Hindlimb muscle (tissue), 1 donor: ENCODE measurements at regions not wholly inside any gene's neighbourhood (a gene's known extent, or its start where the extent isn't known, plus 50 kb on each side); places are given as distances from the start of the nearest gene placed in this dataset.
A peak's percentile ranks its signal among the peaks of the same experiment; 100 is the strongest.

Source experiments
- DNase-seq: peaks from one replicate; pipeline ENCODE4 v3.0.0-alpha.2; 2013

DNA sequence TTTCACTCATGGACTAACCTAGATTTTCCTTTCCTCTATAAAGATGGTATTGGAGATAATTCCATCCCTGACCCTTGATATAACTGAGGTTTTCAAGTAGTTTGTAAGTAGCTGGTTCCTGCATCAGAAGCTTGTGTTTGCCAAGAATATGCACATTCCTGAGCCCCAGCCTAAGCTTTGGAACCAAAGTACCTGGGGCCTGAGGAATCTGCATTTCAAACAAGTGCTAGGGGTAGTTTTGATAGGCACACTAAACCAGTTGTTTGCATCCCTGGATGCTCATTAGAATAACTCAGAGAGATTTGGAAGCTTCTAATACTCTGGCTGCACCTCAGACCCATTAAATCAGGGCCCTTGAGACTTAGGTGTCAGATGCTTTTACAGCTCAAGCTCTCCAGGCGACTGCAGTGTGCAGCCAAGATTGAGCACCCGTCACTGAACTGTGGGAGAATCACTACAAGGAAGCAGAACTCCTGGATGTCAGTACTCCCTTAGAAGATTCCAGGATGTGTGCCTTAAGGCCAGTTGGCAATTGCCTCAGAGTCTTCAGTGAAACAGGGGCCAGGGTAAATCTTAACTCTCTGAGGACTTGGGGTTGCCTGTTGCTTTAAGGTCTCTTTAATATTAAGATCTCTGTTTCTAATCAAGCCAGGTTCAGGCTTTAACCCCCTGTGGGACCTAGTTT is 565.0 kb downstream of the REEP3 start:
- no peak for DNase-seq

GRCh38 chr10:64089648-64090047 is 568.4 kb downstream of the REEP3 start:
- no peak for DNase-seq

GRCh38 chr10:64090865-64091264 is 569.7 kb downstream of the REEP3 start:
- DNase-seq = no peak

DNA sequence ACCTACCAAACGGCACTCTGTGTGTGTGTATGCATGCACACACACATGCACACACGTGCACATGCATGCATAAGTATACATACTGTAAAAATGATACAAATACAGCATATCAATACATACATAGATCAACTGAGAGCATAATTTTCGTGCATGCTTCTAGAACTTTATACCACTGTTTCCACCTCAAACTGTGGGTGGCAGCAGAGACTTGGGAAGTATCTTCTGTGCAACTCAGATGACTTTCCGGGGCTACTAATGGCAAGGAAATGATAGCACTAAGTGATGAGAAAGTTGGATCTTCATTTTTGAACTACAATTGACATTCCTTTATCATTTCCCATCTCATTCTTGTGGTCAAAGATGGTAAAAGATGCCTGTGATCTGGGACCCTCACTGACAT is 570.7 kb downstream of the REEP3 start:
- no peak for DNase-seq

DNA sequence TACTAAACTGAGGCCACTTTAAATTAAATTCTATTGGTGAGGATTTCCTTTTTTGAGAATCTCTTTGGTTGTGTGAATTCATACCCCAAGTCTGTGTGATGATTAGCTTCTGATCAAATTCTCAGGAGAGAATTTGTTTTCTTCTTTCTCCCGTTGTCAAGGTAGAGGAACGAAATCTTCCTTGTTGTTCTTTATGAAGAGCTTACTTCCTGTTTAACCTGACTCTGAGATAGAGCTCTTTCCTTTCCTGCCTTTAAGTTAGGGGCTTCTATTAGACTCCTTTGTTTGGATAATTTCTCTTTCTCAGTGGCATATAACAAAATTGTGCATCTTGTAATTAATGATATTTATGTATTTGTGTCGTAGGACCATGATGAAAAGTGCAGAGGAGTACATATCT is 572.1 kb downstream of the REEP3 start:
- no peak for DNase-seq

DNA sequence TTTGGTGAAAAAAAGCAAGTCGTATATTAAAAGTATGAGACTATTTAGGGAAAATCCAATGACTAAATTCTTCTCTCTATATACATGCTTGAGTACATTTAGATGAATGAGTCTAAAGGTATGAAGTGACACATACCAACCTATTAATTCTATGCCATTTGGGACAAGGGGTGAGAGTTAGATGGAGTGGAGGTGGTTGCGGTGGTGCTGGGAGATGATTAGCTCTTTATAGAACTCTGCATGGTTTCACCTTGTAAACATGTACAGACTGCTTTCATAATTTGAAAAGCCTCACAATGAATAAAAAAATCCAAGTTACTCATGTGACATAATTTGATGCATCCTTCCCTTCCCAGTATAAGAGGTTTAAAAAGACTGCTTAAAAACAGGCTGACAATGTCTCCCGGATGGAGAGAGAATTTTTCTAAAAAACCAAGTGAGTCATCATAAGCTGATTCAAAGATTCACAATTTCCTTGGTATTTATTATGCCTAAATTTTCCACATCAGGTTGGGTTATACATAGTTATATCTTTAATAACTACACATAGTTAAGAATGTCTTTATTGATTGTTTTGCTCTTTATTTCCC is 572.8 kb downstream of the REEP3 start:
- DNase-seq = no peak

DNA sequence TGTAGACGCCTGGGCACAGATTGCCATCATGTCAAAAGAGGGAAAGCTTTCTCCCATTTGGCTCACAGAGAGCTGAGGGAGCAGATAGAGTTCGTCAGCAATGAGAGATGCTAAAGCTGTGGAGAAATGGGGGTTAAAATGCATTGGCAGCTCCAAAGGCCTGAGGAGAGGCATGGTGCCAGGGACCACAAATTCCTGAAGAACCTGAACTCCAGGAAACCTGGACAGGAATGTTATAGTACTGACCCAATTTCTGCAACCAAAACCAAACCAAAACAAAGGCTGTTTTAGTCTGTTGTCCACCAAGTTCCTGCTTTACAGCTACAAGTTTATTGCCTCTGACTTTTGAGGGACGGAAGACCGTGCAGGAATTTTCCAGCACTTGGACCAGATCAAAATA is 575.7 kb downstream of the REEP3 start:
- DNase-seq = no peak

DNA sequence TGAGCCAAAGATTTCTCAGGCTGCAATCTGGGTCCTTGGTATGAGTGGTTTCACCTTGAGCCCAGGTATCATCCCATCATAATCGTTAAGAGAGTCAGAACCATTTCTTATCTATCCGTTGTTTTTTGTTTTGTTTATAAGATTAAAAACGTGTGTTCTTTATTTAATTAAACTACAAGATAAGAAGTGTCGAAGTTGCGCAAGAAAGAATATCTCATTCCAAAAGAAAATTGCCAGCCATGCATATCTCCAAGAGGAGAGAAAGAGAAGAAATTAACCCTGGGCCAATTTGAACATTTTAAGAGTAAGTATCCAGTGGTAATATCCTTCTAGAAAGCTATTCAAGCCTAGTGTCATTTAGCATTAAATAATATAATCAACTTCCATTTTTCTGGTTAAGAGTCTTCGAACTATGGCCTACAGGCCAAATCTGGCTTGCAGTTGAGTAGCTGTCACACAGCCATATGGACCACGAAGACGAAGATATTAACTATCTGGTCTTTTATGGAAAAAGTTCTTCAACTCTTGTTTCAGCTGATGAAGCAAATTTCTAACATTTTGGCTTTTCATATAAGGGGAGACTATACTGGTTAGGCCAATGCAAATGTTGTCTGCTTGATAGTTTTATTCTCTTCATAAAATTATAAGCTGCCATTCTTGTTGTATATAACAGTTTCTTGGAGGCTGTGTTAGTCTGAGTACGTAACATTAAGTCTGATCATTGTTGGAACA is 576.4 kb downstream of the REEP3 start:
- DNase-seq = no peak

DNA sequence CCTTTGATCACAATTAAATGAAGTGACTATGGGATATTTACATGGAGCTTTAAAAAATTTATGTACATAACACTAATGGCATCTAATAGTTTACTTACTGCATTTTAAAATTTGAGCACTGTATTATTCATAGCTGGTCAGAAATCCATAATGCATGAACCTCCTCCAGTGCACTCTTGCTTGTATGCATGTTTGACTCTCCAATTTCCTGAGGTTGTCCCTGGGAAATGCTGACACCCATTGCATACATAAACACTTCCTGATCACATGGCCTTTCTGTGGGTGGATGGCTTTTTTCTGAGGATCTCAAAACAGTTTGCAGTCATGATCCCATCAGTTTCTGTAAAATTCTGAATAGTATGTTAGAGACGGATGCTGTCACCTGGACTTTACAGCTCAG is 577.8 kb downstream of the REEP3 start:
- DNase-seq = no peak

DNA sequence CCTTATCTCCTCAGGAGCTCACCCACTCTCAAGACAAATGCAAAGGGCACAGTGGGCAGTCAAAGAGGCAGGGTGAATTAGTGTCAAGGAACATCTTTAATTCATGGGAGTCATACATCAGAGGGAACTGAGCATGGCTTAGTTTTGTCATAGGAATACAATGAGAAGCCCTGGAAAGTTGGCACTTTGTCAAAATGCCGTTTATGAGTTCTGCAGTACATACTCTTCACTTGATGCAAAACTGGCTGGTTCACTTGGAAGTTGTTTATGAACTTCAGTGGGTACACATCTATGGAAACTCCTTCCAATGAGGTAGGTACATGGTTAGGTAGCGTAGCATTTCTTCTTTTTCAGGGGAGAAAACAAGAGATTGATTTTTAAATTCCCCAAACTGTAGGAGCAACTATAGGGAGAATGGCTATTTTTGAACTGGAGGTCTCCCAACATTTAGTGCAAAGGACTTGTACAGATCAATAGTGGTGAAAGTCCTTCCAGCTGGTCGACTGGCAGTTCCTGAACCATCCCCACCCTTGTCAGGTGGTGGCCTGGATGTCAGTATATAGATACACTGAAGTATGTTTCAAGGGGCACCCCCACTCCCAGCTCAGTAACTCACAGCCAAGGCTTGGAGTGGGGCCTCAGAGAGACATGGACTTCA is 580.5 kb downstream of the REEP3 start:
- DNase-seq = peak; percentile 15

GRCh38 chr10:64102264-64102633 is 581.0 kb downstream of the REEP3 start:
- DNase-seq = no peak

- DNase-seq = no peak
These were observed 581.7 kb downstream of the REEP3 start for GRCh38 chr10:64102916-64103315.

DNA sequence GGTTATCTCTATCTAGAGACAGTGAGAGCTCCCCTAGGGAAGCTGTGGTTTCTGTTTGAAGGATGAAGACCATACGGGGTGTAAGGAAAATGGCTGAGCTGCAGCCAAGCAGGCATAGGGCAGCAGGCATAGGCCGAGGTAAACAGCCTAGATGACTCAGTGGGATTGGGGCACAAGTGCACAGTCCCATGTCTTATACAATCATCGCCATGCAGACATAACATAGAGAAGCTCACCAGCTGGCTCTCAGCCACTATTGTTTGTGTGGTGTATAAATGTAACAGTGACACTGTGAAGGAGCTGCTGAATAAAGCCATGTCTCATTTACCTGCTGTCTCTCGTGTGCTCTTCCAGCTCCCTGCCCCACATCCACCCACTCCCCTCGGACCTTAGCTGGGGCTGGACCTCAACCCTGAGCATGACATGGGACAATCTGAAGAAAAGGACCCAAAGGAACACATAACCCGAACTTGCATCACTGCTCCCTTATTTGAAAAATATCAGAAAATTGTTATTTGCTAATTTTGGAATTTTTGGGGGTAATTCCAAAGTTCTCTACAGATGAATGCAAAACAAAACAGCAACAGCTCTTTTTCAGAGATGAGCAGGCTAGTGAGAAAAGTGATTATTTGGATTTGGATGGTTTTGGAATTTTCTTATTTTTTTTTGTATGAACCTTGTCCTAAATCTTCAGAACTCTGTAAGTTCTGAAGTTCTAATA is 582.7 kb downstream of the REEP3 start:
- DNase-seq = no peak

GRCh38 chr10:64109926-64110495 is 588.8 kb downstream of the REEP3 start:
- no peak for DNase-seq

DNA sequence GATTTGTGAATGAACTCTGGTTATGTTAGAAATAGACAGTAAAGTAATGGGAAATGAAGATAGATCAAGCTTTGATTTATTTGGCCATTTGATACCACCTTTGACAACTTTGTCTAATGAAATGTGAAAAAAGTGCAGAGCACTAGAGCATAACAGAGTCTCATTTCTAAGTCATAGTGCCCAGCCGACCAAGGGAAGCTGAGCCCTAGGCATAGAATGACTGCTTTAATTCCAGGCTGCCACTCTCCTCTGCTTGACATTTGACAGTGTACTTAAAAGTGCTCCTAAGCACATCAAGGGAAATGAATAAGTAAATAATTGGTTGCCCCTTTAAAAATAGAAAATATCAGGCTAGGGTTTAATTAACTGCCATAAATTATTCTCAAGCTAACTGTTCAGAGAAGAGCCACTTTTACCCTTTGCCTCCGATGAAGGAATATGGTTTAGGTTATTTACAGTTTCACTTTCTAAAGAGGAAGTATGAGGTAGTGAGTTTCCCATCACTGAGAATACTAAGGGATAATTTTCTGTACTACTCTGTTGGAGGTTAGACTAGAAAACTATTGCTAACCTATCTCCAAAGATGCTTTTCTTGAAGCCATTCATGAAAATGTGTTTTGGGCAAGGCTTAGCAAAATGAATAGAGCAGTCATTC is 591.6 kb downstream of the REEP3 start:
- no peak for DNase-seq

- DNase-seq = no peak
These were observed 592.2 kb downstream of the REEP3 start for GRCh38 chr10:64113375-64113774.

- DNase-seq = no peak
These were observed 592.6 kb downstream of the REEP3 start for GRCh38 chr10:64113792-64114191.

DNA sequence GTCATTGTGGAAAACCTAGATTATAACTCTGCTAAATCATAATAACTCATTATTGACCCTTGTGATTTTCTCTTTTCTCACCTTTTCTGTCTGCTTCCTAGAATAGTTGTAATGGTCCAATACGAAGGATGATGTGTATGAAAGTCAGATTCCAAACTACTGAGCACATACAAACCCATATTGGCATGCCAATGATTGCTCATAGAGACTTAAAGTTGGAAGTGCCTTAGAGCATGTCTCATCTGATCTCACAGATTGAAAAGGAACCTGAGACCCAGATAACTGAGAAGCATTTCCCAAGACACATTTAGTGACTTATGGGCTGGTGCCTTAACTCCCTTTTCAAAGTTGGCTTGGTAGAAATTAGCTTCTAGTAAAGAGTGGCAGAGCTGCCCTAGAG is 594.3 kb downstream of the REEP3 start:
- DNase-seq = no peak

- DNase-seq = no peak
These were observed 594.9 kb downstream of the REEP3 start for GRCh38 chr10:64115908-64116643.

DNA sequence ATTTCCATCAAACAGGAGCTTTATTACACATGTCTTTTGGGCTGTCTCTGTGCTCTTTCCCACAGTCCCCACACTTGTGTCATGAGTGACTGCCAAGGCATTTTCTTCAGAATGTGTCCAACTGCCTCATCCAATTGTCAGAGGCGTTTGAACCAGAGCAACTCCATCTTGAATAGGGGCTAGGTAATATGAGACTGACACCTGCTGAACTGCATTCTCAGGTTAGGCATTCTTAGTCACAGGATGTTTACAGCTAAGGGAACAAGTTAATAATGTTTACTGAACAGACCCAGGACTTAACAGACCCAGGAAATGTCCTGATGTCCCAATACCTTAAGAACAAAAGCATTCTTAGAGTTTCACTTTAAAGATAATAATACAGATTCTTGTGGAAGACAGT is 595.5 kb downstream of the REEP3 start:
- DNase-seq = no peak

DNA sequence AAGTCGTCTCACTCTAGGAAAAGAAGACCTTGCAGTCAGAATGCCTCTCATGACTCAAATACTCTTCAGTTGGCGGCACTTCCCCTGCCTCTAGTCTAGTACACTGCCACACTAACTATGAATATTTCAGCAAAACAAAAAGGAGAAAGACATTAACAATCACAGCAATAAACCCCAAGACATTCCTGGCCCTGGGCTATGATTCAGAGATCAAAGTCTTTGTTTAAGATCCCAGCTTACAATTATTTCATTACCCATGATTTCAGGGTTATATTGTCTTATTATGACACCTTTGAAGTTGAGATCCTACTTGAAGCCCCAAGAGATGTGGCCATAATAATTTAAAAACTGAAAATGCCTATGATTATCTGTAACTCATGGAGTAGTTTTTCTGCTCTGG is 597.5 kb downstream of the REEP3 start:
- no peak for DNase-seq
